ENCODE measurements at regions not wholly inside any gene's neighbourhood (a gene's known extent, or its start where the extent isn't known, plus 50 kb on each side); places are given as distances from the start of the nearest gene placed in this dataset.
"Not testable (repeated sequence)": the region's sequence is repeated elsewhere in the genome, so short reads cannot be mapped to it uniquely, and the experiment has no call there.

DNA sequence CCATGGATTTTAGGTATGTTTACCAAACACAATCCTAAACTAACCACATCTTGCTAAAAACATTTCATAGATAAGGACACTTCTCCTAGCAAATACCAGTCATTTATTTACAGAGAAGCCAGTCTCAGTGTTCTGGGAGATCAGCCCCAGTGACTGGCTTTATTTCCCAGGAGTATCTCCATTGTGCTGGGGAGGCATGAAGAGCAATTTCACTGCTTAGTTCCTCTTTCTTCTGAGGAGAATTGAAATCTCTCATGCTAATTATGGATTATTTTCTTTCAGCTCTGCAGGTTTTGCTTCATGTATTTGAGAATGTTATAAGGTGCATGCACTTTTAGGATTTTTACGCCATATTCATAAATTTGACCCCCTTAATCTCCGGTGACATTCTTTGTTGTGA, 67.8 kb downstream of the GOLGA6L22 start:
- TF ChIP-seq CTCF, POLR2A (IDR thresholded peaks at IDR 0.05): not testable (repeated sequence)

Measured in sigmoid colon (tissue), 3 donors.